HepG2 (cell line): ENCODE measurements at regions not wholly inside any gene's neighbourhood (a gene's known extent, or its start where the extent isn't known, plus 50 kb on each side); places are given as distances from the start of the nearest gene placed in this dataset.

Source experiments
- ATAC-seq: fragments of 200-7000 bp; cut with Tn5 transposase; 3 replicates; pipeline ENCODE4 v1.9.1; 2020; ENCODE audit warnings: mild to moderate bottlenecking, moderate library complexity
- BruUV-seq: library from RNA; stranded (reverse); fragments of 400-500 nt; replicated peaks from 2 replicates; lab custom pipeline; 2021; lab: Mats Ljungman, UMichigan
- CTCF ChIA-PET: fragments of 300-600 bp; formaldehyde crosslinking; extraction: SDS; loops from one replicate; lab custom pipeline; 2021; ENCODE audit warnings: low total read pairs, inconsistent platforms, low intra/inter-chr PET ratio; lab: Yijun Ruan, JAX
- POLR2A ChIA-PET: fragments of 350-600 bp; sonication (Branson Sonifier 250); formaldehyde crosslinking; loops from one replicate; lab custom pipeline; 2020; ENCODE audit warnings: antibody characterized with exemption, inconsistent platforms; lab: Yijun Ruan, JAX
- DNase-seq: peaks from one replicate; pipeline ENCODE4 v3.0.0-alpha.2; 2015; ENCODE audit warnings: low spot score
- FAIRE-seq: peaks from 3 replicates; lab custom pipeline; 2011; peaks lifted over from hg19 to GRCh38; lab: Jason Lieb, UNC
- H2AFZ ChIP-seq: one replicate; pipeline ENCODE4 v1.6.1; 2011; ENCODE audit warnings: low read length, inconsistent platforms
- H3K27ac ChIP-seq: fragments of 300-600 bp; 3 replicates; pipeline ENCODE4 v1.8.0; 2011; ENCODE audit warnings: mixed run types, mild to moderate bottlenecking, mixed read lengths, low read length, inconsistent platforms; ENCODE audit not compliant: insufficient read depth; ENCODE audit errors: extremely low read length
- H3K27me3 ChIP-seq, 2 experiments: fragments of 200-600 bp in 1 of 2; 2 replicates in 1 of 2; 3 replicates in 1 of 2; pipeline versions ENCODE4 v1.6.0 to v1.8.0; 2011; ENCODE audit warnings: low read length in 2 of 2, mild to moderate bottlenecking in 2 of 2, moderate library complexity in 2 of 2, inconsistent platforms in 1 of 2; ENCODE audit not compliant: insufficient read depth in 2 of 2, control insufficient read depth in 1 of 2
- H3K36me3 ChIP-seq, 2 experiments: fragments of 200-600 bp in 1 of 2; replicated peaks in 1 of 2; 2 replicates in 1 of 2; 3 replicates in 1 of 2; pipeline versions ENCODE4 v1.5.1 to v1.8.0; 2011; ENCODE audit warnings: low read length in 2 of 2, inconsistent platforms in 1 of 2; ENCODE audit not compliant: insufficient read depth in 2 of 2, control insufficient read depth in 1 of 2
- H3K4me1 ChIP-seq: 2 replicates; pipeline ENCODE4 v1.5.1; 2012; ENCODE audit warnings: low read length, inconsistent platforms; ENCODE audit not compliant: insufficient read depth
- H3K4me2 ChIP-seq: 2 replicates; pipeline ENCODE4 v1.6.0; 2011; ENCODE audit warnings: low read depth, low read length, inconsistent platforms
- H3K4me3 ChIP-seq, 3 experiments: fragments of 200-600 bp in 1 of 3; sonication (generic), shearing (Covaris generic) in 1 of 3; replicated peaks in 1 of 3; 2 replicates each; pipeline ENCODE4 v1.5.1; 2011 to 2016; ENCODE audit warnings: low read length in 3 of 3, inconsistent platforms in 2 of 3, low read depth in 2 of 3, mild to moderate bottlenecking in 2 of 3, control low read depth in 1 of 3, mixed read lengths in 1 of 3; ENCODE audit not compliant: insufficient read depth in 1 of 3
- H3K79me2 ChIP-seq: one replicate; pipeline ENCODE4 v1.6.1; 2011; ENCODE audit warnings: low read length, inconsistent platforms; ENCODE audit not compliant: insufficient read depth
- H3K9ac ChIP-seq: 2 replicates; pipeline ENCODE4 v1.6.0; 2011; ENCODE audit warnings: mild to moderate bottlenecking, low read depth, low read length, inconsistent platforms; ENCODE audit not compliant: insufficient read depth
- H3K9me3 ChIP-seq: 2 replicates; pipeline ENCODE4 v1.5.1; 2012; ENCODE audit warnings: mild to moderate bottlenecking, low read length
- H4K20me1 ChIP-seq: 2 replicates; pipeline ENCODE4 v1.6.0; 2011; ENCODE audit warnings: inconsistent platforms, mild to moderate bottlenecking, low read length, moderate library complexity; ENCODE audit not compliant: insufficient read depth
- BORCS8-MEF2B ChIP-seq: sonication (generic); formaldehyde crosslinking; IDR thresholded peaks from 2 replicates; pipeline ENCODE4 v1.8.0; 2022; ENCODE audit warnings: mild to moderate bottlenecking, missing genetic modification reagents
- GATAD1 ChIP-seq: IDR thresholded peaks from 2 replicates; pipeline ENCODE4 v1.6.1; 2016; ENCODE audit warnings: missing genetic modification reagents, missing compliant biosample characterization
- HDAC1 ChIP-seq: sonication (generic); formaldehyde crosslinking; IDR thresholded peaks from 2 replicates; pipeline ENCODE4 v1.5.1; 2020; ENCODE audit warnings: mild to moderate bottlenecking, missing genetic modification reagents
- KAT8 ChIP-seq: IDR thresholded peaks from 2 replicates; pipeline ENCODE4 v1.6.1; 2016; ENCODE audit warnings: missing genetic modification reagents, missing compliant biosample characterization
- MEIS2 ChIP-seq: sonication (generic); formaldehyde crosslinking; IDR thresholded peaks from 2 replicates; pipeline ENCODE4 v1.9.0; 2021; ENCODE audit warnings: mild to moderate bottlenecking, missing genetic modification reagents
- MIXL1 ChIP-seq: IDR thresholded peaks from 2 replicates; pipeline ENCODE4 v1.6.1; 2016
- NPAS2 ChIP-seq: sonication (generic); formaldehyde crosslinking; IDR thresholded peaks from 2 replicates; pipeline ENCODE4 v1.8.0; 2022; ENCODE audit warnings: mild to moderate bottlenecking, missing genetic modification reagents, borderline replicate concordance
- PHF21A ChIP-seq: sonication (generic); formaldehyde crosslinking; IDR thresholded peaks from 2 replicates; pipeline ENCODE4 v1.5.0; 2020; ENCODE audit warnings: mild to moderate bottlenecking, missing genetic modification reagents
- ZFP36L1 ChIP-seq: sonication (generic); formaldehyde crosslinking; IDR thresholded peaks from 2 replicates; pipeline ENCODE4 v1.8.0; 2022; ENCODE audit warnings: mild to moderate bottlenecking, missing genetic modification reagents, moderate library complexity
- ZNF451 ChIP-seq: sonication (generic); formaldehyde crosslinking; IDR thresholded peaks from 2 replicates; pipeline ENCODE4 v1.5.0; 2020; ENCODE audit warnings: mild to moderate bottlenecking, missing genetic modification reagents
- ZNF614 ChIP-seq: IDR thresholded peaks from 2 replicates; pipeline ENCODE4 v1.6.1; 2018; ENCODE audit warnings: missing biosample characterization, missing genetic modification reagents, inconsistent platforms, borderline replicate concordance
- WGBS: methylation state at CpG from one replicate; pipeline ENCODE4 v1.1.6; 2017; ENCODE audit warnings: low lambda C conversion rate; 5-methylcytosine and 5-hydroxymethylcytosine counted together
- in situ Hi-C: cut with HindIII; loops from 2 replicates; pipeline ENCODE4 v1.10.0; 2017; ENCODE audit warnings: low pct_unique_long_range_greater_than_20kb; ENCODE audit not compliant: extremely low pct_ligation_motif_present
- intact Hi-C: fragments of 100-400 bp; cut with micrococcal nuclease; formaldehyde crosslinking; loops from one replicate; pipeline ENCODE4 v1.10.0; 2022; ENCODE audit not compliant: unreplicated experiment
- TF ChIP-seq, protein P1 (sequence below): sonication (generic); formaldehyde crosslinking; IDR thresholded peaks from 2 replicates; pipeline ENCODE4 v1.5.0; 2020; ENCODE audit warnings: mild to moderate bottlenecking, low read depth, missing genetic modification reagents, borderline replicate concordance
- TF ChIP-seq, protein P2 (sequence below), 2 experiments: fragments of 450-650 bp in 1 of 2; sonication (generic) in 1 of 2; formaldehyde crosslinking; IDR thresholded peaks; 2 replicates each; pipeline versions ENCODE4 v1.5.0 to v1.8.0; 2020 to 2022; ENCODE audit warnings: mild to moderate bottlenecking in 1 of 2, missing genetic modification reagents in 1 of 2
- TF ChIP-seq, protein P3 (sequence below): IDR thresholded peaks from 2 replicates; pipeline ENCODE4 v1.6.1; 2016; ENCODE audit warnings: mild to moderate bottlenecking
- TF ChIP-seq, protein P4 (sequence below): IDR thresholded peaks from 2 replicates; pipeline ENCODE4 v1.6.1; 2012; ENCODE audit warnings: low read length, improper control_type of control experiment

DNA sequence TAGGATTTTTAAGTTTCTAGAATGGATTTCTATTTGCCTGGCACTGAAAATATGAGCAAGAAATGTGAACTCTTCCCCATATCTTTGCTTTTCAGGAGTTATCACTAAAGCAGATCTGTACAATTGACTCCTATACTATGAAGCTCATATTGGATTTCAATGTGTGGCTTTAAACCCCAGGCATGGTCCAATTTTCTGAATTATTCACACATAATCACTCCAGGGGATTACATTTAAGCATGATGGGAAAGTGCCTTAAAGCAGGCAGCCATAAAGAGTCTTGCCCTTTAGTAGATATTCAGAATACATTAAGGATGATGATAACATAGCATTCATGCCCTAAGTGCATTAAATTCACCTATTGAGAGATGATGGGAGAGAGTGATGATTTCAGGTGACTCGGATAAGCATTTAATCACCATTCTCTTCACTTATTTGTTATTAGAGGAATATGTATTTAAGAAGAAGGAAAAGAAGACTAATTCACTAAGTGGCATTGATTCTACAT, 331.8 kb upstream of the ROBO1 start:
- ATAC-seq, result no peak
- POLR2A ChIA-PET, result no interaction called here
- Histone ChIP-seq H3K4me3 (no peak overlapping the region), H3K9me3 (no peaks in the 10 kb centered on the region), H4K20me1 (no peaks in the 10 kb centered on the region), H3K9ac (no peak overlapping the region), H3K27ac (no peak overlapping the region), H3K27me3 (no peaks in the 10 kb centered on the region), H3K36me3 (no peaks in the 10 kb centered on the region), H3K4me2 (no peak overlapping the region), H3K4me1 (no peaks in the 10 kb centered on the region), H3K79me2 (no peaks in the 10 kb centered on the region), H2AFZ (no peak overlapping the region)
- CTCF ChIA-PET, result no interaction called here
- no TSS peak for BruUV-seq
- in situ Hi-C loops (no loop called here), intact Hi-C loops (no loop called here)
- no peak for FAIRE-seq
- TF ChIP-seq, protein P1, sequence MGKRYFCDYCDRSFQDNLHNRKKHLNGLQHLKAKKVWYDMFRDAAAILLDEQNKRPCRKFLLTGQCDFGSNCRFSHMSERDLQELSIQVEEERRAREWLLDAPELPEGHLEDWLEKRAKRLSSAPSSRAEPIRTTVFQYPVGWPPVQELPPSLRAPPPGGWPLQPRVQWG (CRISPR knock-in tag), result no peak
- TF ChIP-seq PHF21A (CRISPR knock-in tag), result no peak
- TF ChIP-seq ZFP36L1 (CRISPR knock-in tag), result no peak
- no peak for TF ChIP-seq NPAS2 (CRISPR knock-in tag)
- TF ChIP-seq, protein P2, sequence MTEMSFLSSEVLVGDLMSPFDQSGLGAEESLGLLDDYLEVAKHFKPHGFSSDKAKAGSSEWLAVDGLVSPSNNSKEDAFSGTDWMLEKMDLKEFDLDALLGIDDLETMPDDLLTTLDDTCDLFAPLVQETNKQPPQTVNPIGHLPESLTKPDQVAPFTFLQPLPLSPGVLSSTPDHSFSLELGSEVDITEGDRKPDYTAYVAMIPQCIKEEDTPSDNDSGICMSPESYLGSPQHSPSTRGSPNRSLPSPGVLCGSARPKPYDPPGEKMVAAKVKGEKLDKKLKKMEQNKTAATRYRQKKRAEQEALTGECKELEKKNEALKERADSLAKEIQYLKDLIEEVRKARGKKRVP (CRISPR knock-in tag; IDR thresholded peaks at IDR 0.05), result no peak
- TF ChIP-seq ZNF614, result no peak
- no peak for TF ChIP-seq ZNF451 (CRISPR knock-in tag)
- WGBS, result 0% methylated on average over 1 of the region's 1 CpG
- no peak for DNase-seq

DNA sequence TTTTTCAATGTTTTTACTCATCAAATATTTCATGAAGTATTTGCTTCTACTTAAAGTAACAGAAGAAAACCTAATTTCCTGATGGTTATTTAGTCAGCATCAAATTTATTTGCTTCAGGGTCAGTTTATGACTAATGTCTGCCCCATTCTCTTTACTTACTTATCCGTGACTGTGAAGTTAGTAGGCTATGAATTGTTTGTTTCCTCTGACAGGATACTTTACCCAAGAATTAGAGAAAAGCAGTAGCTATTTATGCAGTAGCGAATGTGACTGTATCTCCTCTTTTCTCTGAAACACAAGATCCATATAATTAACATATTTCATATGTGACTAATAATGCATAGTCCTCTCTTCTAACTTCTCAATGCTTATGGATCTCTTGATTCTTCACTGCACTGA, 329.9 kb upstream of the ROBO1 start:
- Histone ChIP-seq H3K9me3 (no peaks in the 10 kb centered on the region), H3K4me3 (no peak overlapping the region), H2AFZ (no peak overlapping the region), H3K27me3 (no peaks in the 10 kb centered on the region), H3K4me1 (no peaks in the 10 kb centered on the region), H3K36me3 (no peaks in the 10 kb centered on the region), H3K79me2 (no peaks in the 10 kb centered on the region), H4K20me1 (no peaks in the 10 kb centered on the region), H3K4me2 (no peak overlapping the region), H3K9ac (no peak overlapping the region), H3K27ac (no peak overlapping the region)
- no peak for ATAC-seq
- no TSS peak for BruUV-seq
- in situ Hi-C loops, result no loop called here
- no peak for FAIRE-seq
- DNase-seq, result no peak
- POLR2A ChIA-PET, result no interaction called here
- WGBS, result 8% methylated on average over 2 of the region's 2 CpGs
- CTCF ChIA-PET, result no interaction called here
- intact Hi-C loops, result no loop called here
- no peak for TF ChIP-seq GATAD1
- no peak for TF ChIP-seq HDAC1 (CRISPR knock-in tag)
- TF ChIP-seq KAT8 (CRISPR knock-in tag), result no peak
- TF ChIP-seq BORCS8-MEF2B (CRISPR knock-in tag), result no peak
- TF ChIP-seq, protein P3, sequence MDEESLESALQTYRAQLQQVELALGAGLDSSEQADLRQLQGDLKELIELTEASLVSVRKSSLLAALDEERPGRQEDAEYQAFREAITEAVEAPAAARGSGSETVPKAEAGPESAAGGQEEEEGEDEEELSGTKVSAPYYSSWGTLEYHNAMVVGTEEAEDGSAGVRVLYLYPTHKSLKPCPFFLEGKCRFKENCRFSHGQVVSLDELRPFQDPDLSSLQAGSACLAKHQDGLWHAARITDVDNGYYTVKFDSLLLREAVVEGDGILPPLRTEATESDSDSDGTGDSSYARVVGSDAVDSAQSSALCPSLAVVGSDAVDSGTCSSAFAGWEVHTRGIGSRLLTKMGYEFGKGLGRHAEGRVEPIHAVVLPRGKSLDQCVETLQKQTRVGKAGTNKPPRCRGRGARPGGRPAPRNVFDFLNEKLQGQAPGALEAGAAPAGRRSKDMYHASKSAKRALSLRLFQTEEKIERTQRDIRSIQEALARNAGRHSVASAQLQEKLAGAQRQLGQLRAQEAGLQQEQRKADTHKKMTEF, result no peak
- no peak for TF ChIP-seq MEIS2 (CRISPR knock-in tag)
- TF ChIP-seq, protein P4, sequence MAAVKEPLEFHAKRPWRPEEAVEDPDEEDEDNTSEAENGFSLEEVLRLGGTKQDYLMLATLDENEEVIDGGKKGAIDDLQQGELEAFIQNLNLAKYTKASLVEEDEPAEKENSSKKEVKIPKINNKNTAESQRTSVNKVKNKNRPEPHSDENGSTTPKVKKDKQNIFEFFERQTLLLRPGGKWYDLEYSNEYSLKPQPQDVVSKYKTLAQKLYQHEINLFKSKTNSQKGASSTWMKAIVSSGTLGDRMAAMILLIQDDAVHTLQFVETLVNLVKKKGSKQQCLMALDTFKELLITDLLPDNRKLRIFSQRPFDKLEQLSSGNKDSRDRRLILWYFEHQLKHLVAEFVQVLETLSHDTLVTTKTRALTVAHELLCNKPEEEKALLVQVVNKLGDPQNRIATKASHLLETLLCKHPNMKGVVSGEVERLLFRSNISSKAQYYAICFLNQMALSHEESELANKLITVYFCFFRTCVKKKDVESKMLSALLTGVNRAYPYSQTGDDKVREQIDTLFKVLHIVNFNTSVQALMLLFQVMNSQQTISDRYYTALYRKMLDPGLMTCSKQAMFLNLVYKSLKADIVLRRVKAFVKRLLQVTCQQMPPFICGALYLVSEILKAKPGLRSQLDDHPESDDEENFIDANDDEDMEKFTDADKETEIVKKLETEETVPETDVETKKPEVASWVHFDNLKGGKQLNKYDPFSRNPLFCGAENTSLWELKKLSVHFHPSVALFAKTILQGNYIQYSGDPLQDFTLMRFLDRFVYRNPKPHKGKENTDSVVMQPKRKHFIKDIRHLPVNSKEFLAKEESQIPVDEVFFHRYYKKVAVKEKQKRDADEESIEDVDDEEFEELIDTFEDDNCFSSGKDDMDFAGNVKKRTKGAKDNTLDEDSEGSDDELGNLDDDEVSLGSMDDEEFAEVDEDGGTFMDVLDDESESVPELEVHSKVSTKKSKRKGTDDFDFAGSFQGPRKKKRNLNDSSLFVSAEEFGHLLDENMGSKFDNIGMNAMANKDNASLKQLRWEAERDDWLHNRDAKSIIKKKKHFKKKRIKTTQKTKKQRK, result no peak
- no peak for TF ChIP-seq MIXL1
